Hepatocyte (in vitro differentiated cells): ENCODE measurements at regions not wholly inside any gene's neighbourhood (a gene's known extent, or its start where the extent isn't known, plus 50 kb on each side); places are given as distances from the start of the nearest gene placed in this dataset.
"Not testable (repeated sequence)": the region's sequence is repeated elsewhere in the genome, so short reads cannot be mapped to it uniquely, and the experiment has no call there.

ENCODE experiments used
- DNase-seq: peaks from one replicate; pipeline ENCODE4 v3.0.0-alpha.2; 2016; ENCODE audit warnings: low spot score
- H2AFZ ChIP-seq: fragments of 200-600 bp; sonication (generic); 2 replicates; pipeline ENCODE4 v1.6.0; 2016; ENCODE audit warnings: antibody characterized with exemption, mild to moderate bottlenecking
- H3K27ac ChIP-seq: fragments of 200-600 bp; sonication (generic); 2 replicates; pipeline ENCODE4 v1.5.1; 2016; ENCODE audit warnings: mild to moderate bottlenecking
- H3K27me3 ChIP-seq: fragments of 200-600 bp; sonication (generic); 2 replicates; pipeline ENCODE4 v1.6.1; 2016
- H3K36me3 ChIP-seq: fragments of 200-600 bp; sonication (generic); replicated peaks from 2 replicates; pipeline ENCODE4 v1.5.1; 2016; ENCODE audit warnings: low read depth; ENCODE audit not compliant: insufficient read depth
- H3K4me1 ChIP-seq: fragments of 200-600 bp; sonication (generic); 2 replicates; pipeline ENCODE4 v1.5.1; 2016; ENCODE audit warnings: mild to moderate bottlenecking, moderate library complexity; ENCODE audit not compliant: insufficient read depth
- H3K4me2 ChIP-seq: fragments of 200-600 bp; sonication (generic); 2 replicates; pipeline ENCODE4 v1.6.0; 2016
- H3K4me3 ChIP-seq: fragments of 200-600 bp; sonication (generic); 2 replicates; pipeline ENCODE4 v1.5.1; 2016; ENCODE audit warnings: mild to moderate bottlenecking
- H3K79me2 ChIP-seq: fragments of 200-600 bp; sonication (generic); 2 replicates; pipeline ENCODE4 v1.6.0; 2017; ENCODE audit warnings: mild to moderate bottlenecking
- H3K9me2 ChIP-seq: fragments of 200-600 bp; sonication (generic); replicated peaks from 2 replicates; pipeline ENCODE4 v1.6.0; 2017; ENCODE audit warnings: mild to moderate bottlenecking; ENCODE audit not compliant: insufficient read depth
- H3K9me3 ChIP-seq: fragments of 200-600 bp; sonication (generic); 2 replicates; pipeline ENCODE4 v1.5.1; 2016; ENCODE audit warnings: low read depth, mild to moderate bottlenecking
- H4K20me1 ChIP-seq: fragments of 200-600 bp; sonication (generic); 2 replicates; pipeline ENCODE4 v1.6.0; 2016; ENCODE audit warnings: mild to moderate bottlenecking; ENCODE audit not compliant: insufficient read depth, poor library complexity, severe bottlenecking
- CTCF ChIP-seq: fragments of 200-600 bp; sonication (generic); IDR thresholded peaks from 2 replicates; pipeline ENCODE4 v1.5.1; 2016; ENCODE audit warnings: antibody characterized with exemption, mild to moderate bottlenecking; ENCODE audit not compliant: poor library complexity
- EZH2 ChIP-seq: fragments of 200-600 bp; sonication (generic); IDR thresholded peaks from 2 replicates; pipeline ENCODE4 v1.6.1; 2016; ENCODE audit warnings: antibody characterized with exemption, mild to moderate bottlenecking, borderline replicate concordance
- EZH2phosphoT487 ChIP-seq: fragments of 200-600 bp; sonication (generic); IDR thresholded peaks from one replicate; pipeline ENCODE4 v1.6.1; 2018; ENCODE audit warnings: antibody characterized with exemption, mild to moderate bottlenecking, low read depth, moderate library complexity; ENCODE audit not compliant: unreplicated experiment, severe bottlenecking
- WGBS: methylation state at CpG from one replicate; pipeline ENCODE4 v1.1.6; 2016; ENCODE audit warnings: low lambda C conversion rate; ENCODE audit errors: missing lambda C conversion rate; 5-methylcytosine and 5-hydroxymethylcytosine counted together

GRCh38 chr7:86050918-86051317 lies 592.8 kb upstream of the GRM3 start:
- no peaks in the 10 kb centered on the region for H3K9me2 ChIP-seq
- no peak overlapping the region for H3K4me2 ChIP-seq
- DNase-seq = no peak
- H3K4me3 ChIP-seq = no peak overlapping the region
- H3K79me2 ChIP-seq = no peaks in the 10 kb centered on the region
- TF ChIP-seq CTCF = no peak
- TF ChIP-seq EZH2 = no peak
- no peak for TF ChIP-seq EZH2phosphoT487
- no peaks in the 10 kb centered on the region for H3K9me3 ChIP-seq
- H3K27me3 ChIP-seq = no peaks in the 10 kb centered on the region
- H3K36me3 ChIP-seq = no peaks in the 10 kb centered on the region
- no peak overlapping the region for H2AFZ ChIP-seq
- H4K20me1 ChIP-seq = no peaks in the 10 kb centered on the region
- no peaks in the 10 kb centered on the region for H3K4me1 ChIP-seq
- 64% methylated on average over 1 of the region's 1 CpG for WGBS
- no peak overlapping the region for H3K27ac ChIP-seq

- Histone ChIP-seq H3K4me2 (no peak overlapping the region), H3K36me3 (no peaks in the 10 kb centered on the region), H2AFZ (no peak overlapping the region), H3K27me3 (no peaks in the 10 kb centered on the region), H3K9me3 (no peaks in the 10 kb centered on the region), H3K79me2 (no peaks in the 10 kb centered on the region), H3K4me1 (no peaks in the 10 kb centered on the region), H3K27ac (no peak overlapping the region), H3K9me2 (no peaks in the 10 kb centered on the region), H4K20me1 (no peaks in the 10 kb centered on the region), H3K4me3 (no peak overlapping the region)
- no peak for DNase-seq
- WGBS = 78% methylated on average over 2 of the region's 2 CpGs
- TF ChIP-seq EZH2 (no peak), CTCF (no peak), EZH2phosphoT487 (no peak)
These were observed 593.8 kb upstream of the GRM3 start for GRCh38 chr7:86049910-86050309.

- not testable (repeated sequence) for H3K27me3 ChIP-seq, H3K4me3 ChIP-seq, H2AFZ ChIP-seq, H3K79me2 ChIP-seq, DNase-seq, H3K4me2 ChIP-seq, H3K4me1 ChIP-seq, H3K9me3 ChIP-seq, H3K27ac ChIP-seq, H4K20me1 ChIP-seq, H3K9me2 ChIP-seq, H3K36me3 ChIP-seq
- 97% methylated on average over 1 of the region's 1 CpG for WGBS
These were observed 598.5 kb upstream of the GRM3 start for GRCh38 chr7:86045197-86045596.

- Histone ChIP-seq H3K36me3 (no peaks in the 10 kb centered on the region), H4K20me1 (no peaks in the 10 kb centered on the region), H3K9me2 (no peaks in the 10 kb centered on the region), H3K79me2 (no peaks in the 10 kb centered on the region), H3K27ac (no peak overlapping the region), H3K9me3 (no peaks in the 10 kb centered on the region), H3K4me3 (no peak overlapping the region), H3K4me1 (no peaks in the 10 kb centered on the region), H3K4me2 (no peak overlapping the region), H3K27me3 (no peaks in the 10 kb centered on the region), H2AFZ (no peak overlapping the region)
- TF ChIP-seq EZH2 (no peak), EZH2phosphoT487 (no peak), CTCF (no peak)
- DNase-seq = no peak
These were observed 617.9 kb upstream of the GRM3 start for GRCh38 chr7:86025807-86026206.
